M059J (cell line): ENCODE measurements at regions not wholly inside any gene's neighbourhood (a gene's known extent, or its start where the extent isn't known, plus 50 kb on each side); places are given as distances from the start of the nearest gene placed in this dataset.
"Not testable (repeated sequence)": the region's sequence is repeated elsewhere in the genome, so short reads cannot be mapped to it uniquely, and the experiment has no call there.

Experiments
- DNase-seq: peaks from one replicate; pipeline ENCODE4 v3.0.0-alpha.2; 2012; ENCODE audit warnings: low read depth

DNA sequence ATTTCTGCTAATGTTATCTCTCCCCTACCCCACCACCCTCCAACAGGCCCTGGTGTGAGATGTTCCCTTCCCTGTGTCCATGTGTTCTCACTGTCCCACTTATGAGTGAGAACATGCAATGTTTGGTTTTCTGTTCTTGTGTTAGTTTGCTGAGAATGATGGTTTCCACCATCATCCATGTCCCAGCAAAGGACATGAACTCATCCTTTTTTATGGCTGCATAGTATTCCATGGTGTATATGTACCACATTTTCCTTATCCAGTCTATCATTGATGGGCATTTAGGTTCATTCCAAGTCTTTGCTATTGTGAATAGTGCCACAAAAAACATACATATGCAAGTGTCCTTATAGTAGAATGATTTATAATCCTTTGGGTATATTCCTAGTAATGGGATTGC, 104.5 kb downstream of the ZNF33B start:
- DNase-seq: not testable (repeated sequence)

DNA sequence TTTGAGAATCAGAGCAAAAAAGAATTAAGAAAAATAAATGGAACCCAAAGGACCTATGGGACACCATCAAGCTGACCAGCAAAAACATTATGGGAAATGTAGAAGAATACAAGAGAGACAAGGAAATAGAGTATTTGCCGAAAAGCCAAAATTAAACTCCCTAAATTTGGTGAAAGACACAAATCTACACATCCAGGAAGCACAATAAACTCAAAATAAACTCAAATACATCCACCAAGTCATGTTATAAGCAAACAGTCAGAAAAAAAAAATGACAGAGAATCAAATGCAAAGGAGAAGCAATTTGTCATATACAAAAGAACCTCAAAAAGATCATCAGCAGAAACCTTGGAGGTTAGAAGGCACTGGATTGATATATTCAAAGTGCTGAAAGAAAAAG, 105.4 kb downstream of the ZNF33B start:
- no peak for DNase-seq

DNA sequence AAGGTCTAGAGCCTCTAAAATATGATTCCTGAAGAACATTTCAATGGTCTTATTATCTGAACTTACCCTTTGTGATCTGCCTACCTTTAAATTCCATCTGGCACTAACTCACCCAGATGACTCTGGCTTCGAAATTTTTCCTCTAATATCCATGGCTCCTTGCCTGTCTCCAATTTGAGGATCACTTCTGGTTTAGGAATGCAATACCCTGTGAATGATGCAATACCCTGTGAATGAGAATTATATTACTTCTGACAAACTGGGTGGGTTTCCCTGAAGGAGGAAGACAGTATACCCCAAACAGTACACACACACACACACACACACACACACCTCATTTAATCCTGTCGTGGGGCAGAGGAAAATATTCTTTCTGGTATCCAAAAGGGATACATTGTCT, 115.3 kb downstream of the ZNF33B start:
- no peak for DNase-seq

DNA sequence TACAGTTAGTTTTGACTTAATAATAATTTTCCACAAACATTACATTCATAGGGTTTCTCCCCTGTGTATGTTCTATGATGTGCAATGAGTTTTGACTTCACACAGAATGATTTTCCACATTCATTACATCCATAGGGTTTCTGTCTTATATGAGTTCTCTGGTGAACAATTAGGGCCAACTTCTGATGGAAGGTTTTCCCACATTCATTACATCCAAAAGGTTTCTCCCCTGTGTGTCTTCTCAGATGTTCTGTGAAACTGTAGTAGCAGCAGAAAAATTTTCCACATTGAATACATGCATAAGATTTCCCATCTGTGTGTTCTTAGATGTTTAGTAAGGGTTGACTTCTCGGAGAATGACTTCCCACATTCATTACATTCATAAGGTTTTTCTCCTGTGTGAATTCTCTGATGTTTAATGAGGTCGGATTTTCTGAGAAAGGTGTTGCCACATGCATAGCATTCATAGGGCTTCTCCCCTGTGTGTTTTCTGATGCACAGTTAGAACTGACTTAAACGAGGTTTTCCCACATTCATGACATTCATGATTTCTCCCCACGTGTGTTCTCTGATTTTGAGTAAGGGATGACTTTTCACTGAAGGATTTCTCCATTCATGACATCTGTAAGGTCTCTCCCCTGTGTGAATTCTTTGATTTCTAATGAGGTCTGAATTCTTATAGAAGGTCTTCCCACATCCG, 118.5 kb downstream of the ZNF33B start:
- DNase-seq: no peak

DNA sequence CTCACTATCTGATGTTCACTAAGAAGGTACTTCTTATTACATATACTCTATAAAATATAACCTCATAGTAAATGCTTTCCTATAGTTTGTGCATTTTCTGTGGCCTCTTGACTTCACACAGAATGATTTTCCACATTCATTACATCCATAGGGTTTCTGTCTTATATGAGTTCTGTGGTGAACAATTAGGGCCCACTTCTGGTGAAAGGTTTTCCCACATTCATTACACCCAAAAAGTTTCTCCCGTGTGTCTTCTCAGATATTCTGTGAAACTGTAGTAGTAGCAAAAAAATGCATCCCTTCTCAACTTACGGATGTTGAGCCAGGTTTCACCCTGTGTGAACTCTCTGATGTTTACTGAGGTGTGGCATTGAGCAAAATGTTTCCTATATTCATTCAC, 119.3 kb downstream of the ZNF33B start:
- no peak for DNase-seq

DNA sequence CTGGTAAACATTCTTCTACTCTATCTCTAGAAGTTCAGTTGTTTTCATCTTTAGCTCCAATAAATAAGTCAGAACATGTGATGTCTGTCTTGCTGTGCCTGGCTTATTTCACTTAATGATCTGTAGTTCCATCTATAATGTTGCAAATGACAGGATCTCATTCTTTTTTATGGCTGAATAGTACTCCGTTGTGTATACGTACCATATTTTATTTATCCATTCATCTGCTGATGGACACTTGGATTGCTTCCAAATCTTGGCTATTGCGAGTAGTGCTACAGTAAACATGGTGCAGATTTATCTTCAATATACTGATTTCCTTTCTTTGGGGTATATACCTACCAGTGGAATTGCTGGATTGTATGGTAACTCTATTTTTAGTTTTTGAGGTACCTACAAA, 124.4 kb downstream of the ZNF33B start:
- DNase-seq: no peak

DNA sequence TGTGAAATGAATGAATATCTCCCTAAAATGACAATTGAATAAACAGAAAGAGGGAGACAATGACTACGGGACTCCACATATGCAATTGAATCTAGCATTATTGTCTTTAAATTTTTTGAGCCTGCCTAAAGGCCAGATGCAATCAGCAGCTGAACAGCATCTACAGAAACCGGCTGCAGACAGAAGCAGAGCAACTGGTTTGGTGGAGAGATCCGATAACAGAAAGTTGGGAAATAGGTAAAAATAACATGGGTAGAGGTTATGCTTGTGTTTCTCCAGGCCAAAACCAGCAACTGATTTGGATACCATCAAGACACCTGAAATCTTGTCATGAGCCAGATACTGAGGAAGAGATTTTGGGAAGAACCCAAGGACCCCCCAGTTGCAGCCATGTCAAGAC, 146.6 kb downstream of the ZNF33B start:
- DNase-seq: no peak

DNA sequence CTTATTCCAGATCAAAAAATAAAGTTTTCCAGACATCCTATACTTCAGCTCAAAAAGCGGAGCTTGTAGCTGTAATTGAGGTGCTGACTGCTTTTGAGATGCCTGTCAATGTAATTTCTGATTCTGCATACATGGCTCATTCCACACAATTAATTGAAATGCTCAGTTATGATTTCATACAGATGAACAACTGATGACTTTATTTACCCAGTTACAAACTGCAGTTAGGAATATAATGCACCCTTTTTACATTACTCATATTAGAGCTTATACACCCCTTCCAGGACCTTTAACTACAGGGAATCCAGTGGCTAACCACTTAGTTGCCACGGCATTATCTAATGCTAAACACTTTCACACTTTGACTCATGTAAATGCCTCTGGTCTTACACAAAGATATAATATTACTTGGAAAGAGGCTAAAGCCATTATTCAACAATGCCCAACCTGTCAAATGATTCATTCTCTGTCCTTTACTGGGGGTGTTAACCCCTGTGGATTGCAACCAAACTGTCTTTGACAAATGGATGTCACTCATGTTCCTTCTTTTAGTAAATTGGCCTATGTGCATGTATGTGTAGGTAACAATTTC, 147.3 kb downstream of the ZNF33B start:
- peak; percentile 77 for DNase-seq

DNA sequence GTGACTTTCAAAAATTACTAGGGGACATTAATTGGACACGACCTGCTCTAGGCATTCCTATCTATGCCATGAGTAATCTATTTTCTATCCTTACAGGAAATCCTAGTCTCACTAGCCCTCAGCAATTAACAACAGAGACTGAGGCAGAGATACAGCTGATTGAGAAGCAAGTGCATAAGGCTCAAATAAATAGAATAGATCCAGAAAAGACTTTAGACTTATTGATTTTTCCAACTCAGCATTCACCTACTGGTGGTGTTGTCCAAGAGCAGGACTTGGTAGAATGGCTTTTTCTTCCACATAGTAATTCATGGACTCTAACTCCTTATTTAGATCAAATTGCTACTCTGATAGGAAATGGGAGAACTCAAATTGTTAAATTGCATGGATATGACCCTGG, 148.0 kb downstream of the ZNF33B start:
- no peak for DNase-seq

DNA sequence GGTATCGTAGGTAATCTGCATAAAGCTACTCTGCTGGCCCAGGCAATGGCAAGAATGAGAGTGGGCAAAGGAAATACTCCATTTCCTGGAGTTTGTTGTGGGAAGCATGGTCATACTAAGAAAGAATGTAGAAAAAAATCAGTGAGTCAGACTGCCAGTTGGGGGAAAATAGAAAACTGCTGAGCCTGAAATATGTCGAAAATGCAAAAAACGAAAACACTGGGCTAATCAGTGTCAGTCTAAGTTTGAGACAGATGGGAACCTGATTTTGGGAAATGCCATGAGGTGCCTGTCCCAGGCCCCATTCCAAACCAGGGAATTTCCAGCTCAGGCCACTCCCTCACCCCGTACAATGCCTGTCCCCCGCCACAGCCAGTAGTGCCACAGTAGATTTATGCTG, 150.0 kb downstream of the ZNF33B start:
- peak; percentile 82 for DNase-seq

DNA sequence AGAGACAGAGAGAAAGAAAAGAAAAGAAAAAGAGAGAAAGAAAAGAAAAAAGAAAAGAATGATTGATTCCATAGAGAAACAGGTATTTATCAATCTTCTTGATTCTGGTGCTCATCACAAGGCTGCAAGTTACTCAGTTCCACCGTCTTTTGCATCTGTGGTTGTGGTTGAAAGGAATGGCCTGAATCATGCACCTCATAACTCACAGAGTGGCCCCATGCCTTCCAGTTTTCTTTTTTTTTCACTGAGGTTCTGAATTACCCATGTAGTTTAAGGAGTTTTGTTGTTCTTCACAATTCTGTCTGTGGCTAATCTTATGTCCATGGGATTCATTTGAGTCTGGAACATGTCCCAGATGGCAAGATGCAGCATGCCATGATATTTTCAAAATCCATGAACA, 156.0 kb downstream of the ZNF33B start:
- DNase-seq: peak; percentile 72

DNA sequence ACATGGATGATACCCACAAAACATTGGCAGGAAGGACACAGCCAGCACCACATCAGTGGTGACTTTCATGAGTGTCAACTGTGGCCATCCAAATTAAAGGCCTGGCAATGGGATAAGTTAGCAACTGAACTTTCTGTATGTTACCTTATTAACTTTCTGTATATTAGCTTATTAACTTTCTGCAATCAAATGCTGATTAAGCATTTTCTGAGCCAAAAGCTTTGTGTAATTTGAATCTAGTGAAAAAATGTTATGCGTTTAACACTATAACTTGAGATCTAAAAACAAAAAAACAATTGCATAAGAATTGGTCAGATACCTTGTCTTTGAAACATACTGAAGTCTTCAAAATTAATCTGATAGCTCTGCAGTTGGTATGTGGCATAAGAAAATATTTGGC, 159.3 kb downstream of the ZNF33B start:
- no peak for DNase-seq

DNA sequence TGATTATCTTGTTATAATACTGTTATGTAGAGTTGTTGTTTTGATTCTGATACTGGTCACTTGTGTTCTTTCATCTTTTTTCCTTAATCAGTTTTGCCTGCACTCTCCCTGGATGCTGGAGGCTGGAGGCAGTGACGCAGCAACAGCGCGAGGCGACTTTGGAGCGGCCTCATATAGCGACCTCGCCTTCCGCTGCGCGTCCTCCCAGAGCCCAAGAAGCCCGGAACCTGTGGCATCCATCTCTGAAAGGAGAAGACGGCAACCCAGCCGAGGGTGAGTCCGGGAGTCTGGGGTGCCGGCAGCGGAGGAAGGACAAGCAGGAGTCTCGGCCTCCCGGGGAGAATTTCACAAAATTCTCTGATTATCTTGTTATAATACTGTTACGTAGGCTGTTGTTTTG, 161.2 kb downstream of the ZNF33B start:
- no peak for DNase-seq

DNA sequence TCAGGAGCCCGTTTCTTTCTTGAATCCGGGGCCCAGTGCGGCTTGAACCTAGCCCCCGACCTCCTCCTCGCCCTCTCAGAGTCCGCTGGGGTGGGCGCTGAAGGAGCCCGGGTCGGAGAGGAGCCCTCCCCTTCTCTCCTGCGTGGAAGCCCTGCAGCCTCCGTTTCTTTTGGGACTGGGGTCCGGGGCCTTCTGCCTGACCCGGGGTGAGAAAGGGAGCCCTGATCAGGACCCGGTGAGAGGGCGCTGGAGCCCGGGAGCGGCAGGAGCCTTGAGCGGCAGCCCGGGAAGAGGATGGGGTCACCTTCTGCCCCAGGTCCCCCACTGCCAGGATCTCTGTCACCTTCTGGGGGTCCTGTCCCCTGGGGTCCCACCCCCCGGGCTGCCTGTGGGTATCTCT, 162.3 kb downstream of the ZNF33B start:
- no peak for DNase-seq

DNA sequence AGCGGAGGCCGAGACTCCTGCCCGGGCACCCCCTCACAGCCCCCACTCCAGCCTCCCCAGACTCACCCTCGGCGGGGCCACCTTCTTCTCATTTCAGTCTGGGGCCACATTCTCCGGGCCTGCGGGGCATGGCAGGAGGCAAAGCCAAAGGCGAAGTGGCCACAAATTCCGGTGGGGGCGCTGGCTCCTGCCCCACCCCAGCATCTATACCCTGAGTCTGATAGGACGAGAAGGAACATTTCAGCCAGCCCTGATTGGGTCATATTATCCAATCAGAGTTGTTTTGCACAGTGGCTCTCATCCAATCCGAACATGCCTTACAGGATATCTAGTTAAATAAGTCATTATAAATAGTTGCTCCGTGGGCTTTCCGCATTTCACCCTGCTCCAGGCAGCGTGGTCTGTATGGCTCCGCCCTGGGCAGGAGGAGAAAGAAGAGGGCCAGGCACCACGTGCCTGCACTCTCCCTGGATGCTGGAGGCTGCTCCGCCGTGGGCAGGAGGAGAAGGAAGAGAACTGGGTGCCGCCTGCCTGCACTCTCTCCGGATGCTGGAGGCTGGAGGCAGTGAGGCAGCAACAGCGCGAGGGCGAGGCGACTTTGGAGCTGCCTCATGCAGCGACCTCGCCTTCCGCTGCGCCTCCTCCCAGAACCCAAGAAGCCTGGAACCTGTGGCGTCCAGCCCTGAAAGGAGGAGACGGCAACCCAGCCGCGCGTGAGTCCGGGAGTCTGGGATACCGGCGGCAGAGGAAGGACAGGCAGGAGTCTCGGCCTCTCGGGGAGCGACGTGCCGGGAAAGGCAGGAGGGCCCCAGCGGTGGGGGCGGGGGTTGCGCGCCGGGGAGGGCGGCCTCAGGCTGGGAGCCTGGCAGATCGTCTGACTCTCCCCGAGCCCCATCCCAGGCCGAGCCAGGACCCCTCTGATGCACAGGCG, 162.9 kb downstream of the ZNF33B start:
- DNase-seq: peak; percentile 68

DNA sequence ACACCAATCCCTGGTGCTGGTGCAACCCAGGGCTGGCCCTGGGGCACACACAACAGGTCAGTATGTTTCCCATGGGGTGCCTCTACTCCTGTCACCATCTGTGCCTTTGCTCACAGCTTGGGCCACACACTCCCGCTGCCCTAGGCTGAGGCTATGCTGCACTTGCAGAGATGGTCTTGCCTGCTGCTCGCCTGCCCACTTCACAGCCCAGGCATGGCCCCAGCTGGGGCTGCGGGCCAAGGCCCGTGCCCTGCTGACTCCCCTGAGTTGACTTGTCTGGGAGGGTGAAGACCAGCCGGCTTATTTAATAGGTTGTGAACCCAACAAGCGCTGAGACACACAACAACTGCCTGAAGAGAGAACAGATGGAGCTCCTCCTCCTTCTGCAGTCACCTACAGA, 184.1 kb downstream of the ZNF33B start:
- no peak for DNase-seq

DNA sequence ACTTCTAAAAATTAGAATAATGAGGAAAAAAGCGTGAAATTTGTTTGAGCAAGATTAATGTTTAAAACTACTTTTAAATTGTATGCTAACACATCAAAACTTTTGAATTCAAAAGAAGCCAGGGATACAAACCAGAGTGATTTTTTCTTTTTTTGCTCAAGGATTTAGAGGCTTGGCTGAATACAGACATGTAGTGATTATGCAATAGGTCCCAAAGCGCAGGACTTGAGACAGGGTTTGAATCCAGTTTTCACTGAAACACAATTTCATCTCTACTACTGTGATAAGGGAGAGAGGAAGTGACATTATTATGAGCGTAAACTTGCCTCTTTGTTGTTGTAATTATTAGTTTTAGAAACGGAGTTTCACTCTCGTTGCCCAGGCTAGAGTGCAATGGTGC, 207.3 kb downstream of the ZNF33B start:
- no peak for DNase-seq

DNA sequence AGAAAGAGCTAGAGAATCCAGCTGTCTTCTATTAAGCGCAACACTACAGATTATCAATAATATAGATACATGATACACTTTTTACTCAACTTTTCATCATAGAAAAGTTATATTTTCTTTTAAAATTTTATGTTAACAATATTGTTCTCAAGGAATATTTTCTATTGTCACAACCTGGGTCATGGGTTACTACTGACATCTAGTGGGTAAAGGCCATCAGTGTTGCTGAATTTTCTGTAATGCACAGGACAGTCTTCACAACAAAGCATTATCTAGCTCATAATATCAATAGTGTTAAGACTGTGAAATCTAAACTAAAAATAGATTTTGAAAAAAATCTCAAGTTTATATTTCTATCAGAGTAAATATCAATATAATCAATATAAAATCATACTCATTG, 209.8 kb downstream of the ZNF33B start:
- DNase-seq: peak; percentile 6

DNA sequence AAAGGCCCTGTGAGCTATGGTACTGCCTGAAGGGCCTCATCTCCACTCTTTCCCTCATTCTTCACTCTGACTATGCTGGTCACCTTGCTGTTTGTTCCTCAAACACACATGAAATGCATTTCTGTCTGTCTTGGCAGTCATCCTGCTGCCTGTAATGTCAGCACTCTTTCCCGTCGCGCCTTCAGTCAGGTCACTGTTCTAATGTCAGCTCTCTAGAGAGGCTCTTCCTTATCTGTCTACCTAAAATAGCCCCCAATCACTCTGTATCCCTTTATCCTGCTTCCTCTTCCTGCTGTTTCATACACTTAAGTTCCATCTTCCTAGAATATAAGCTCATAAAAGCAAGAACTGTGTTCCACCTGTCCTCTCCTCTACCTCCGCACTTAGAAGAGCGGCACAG, 215.5 kb downstream of the ZNF33B start:
- DNase-seq: no peak

DNA sequence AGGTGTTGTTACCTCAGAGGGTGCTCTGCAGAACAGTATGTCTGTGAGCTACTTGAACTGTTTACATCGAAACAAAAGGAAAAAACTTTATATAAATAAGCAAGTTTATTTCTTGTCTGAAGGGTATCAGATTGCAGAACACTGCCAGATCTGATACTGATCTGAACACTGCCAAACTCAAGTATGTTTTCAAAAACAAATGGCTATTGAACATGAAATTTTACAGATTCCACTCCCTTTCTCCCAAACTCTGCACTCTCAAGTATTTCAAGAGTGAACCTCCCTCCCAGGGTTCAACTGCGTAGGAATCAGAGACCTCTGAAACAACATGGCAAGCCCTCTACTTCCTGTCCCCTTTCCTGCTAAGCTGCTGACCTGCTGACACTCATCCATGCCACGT, 216.6 kb downstream of the ZNF33B start:
- DNase-seq: no peak

DNA sequence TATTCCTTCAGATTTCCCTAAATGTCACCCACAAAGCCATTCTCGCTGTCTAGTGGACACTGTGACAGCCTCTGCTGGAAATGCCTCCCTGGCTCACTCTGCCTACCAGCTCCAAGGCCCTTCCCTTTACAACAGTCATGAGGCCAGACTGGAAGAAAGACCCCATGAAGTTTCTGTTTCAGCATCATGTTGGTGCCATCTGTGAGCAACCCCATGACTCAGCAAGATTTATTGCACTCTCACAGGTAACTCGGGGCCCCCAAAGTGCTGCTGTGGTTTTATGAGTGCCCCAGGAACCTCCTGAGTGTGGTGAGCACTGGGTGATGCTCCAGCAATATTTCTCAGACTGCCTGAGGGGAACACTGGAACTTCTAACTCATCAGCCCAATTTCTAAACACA, 218.6 kb downstream of the ZNF33B start:
- DNase-seq: no peak

DNA sequence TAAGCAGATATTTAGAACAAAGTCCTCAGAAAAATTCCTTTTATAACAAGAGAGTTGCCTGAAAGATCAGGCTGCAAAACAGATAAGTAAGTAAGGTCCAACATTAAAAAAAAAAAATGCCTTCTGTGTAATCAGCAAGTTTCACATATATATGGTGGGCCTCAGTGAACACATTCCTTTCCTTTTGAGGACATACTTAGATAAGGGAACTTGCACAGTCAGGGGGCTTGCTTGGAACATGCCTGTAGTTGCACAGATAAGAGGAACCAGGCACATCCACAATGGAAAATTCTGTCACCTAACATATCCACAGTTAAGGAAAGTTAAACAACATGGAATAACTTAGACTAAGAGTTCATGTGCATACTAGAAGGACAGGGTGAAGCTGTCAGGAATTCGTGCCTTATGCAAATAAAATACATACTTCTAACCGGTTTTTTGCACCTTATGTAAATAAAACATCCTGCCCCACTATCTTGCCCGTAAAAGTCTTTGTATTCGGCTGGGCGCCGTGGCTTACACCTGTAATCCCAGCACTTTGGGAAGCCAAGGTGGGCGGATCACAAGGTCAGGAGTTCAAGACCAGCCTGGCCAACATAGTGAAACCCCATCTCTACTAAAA, 257.3 kb downstream of the ZNF33B start:
- no peak for DNase-seq
